Body of pancreas (tissue), 4 donors: ENCODE measurements at regions not wholly inside any gene's neighbourhood (a gene's known extent, or its start where the extent isn't known, plus 50 kb on each side); places are given as distances from the start of the nearest gene placed in this dataset.

ENCODE experiments used
- CTCF ChIP-seq, 7 experiments: fragments of 450-650 bp in 4 of 7; fragments of 200-600 bp in 3 of 7; sonication (generic) in 3 of 7; IDR thresholded peaks; one replicate each; pipeline ENCODE4 v1.5.1; 2016 to 2019; ENCODE audit warnings: antibody characterized with exemption in 7 of 7
- POLR2A ChIP-seq, 3 donors: fragments of 450-650 bp; IDR thresholded peaks; one replicate each; pipeline ENCODE4 v1.6.1; 2016; ENCODE audit warnings: antibody characterized with exemption in 3 of 3, mild to moderate bottlenecking in 2 of 3

- no peak for TF ChIP-seq POLR2A (IDR thresholded peaks at IDR 0.05)
- TF ChIP-seq CTCF (IDR thresholded peaks at IDR 0.05): no peak
Measured at GRCh38 chr5:107218457-107219193, 452.1 kb downstream of the EFNA5 start.
